ENCODE measurements at regions not wholly inside any gene's neighbourhood (a gene's known extent, or its start where the extent isn't known, plus 50 kb on each side); places are given as distances from the start of the nearest gene placed in this dataset.

DNA sequence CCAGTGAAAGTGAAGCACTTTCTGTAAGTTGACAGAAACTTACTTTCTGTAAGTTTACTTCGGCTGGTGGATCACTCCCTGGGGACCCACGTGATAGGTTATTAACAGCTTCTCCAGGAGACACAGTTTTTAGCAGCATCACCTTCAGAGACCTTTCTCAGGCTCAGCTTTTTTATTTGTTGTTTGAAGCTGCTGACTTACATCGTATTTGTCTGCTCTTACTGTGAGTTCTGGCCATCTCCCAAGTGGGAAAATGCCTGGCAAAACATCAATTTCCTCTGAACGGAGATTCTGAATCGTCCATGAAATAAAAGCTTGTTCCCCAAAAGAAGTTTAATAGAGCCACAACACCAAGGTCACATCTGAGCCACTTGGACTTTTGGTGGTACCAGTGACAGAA is 178.7 kb upstream of the PODXL start:
- TF ChIP-seq, protein P1, sequence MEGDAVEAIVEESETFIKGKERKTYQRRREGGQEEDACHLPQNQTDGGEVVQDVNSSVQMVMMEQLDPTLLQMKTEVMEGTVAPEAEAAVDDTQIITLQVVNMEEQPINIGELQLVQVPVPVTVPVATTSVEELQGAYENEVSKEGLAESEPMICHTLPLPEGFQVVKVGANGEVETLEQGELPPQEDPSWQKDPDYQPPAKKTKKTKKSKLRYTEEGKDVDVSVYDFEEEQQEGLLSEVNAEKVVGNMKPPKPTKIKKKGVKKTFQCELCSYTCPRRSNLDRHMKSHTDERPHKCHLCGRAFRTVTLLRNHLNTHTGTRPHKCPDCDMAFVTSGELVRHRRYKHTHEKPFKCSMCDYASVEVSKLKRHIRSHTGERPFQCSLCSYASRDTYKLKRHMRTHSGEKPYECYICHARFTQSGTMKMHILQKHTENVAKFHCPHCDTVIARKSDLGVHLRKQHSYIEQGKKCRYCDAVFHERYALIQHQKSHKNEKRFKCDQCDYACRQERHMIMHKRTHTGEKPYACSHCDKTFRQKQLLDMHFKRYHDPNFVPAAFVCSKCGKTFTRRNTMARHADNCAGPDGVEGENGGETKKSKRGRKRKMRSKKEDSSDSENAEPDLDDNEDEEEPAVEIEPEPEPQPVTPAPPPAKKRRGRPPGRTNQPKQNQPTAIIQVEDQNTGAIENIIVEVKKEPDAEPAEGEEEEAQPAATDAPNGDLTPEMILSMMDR (IDR thresholded peaks at IDR 0.05) = no peak

DNA sequence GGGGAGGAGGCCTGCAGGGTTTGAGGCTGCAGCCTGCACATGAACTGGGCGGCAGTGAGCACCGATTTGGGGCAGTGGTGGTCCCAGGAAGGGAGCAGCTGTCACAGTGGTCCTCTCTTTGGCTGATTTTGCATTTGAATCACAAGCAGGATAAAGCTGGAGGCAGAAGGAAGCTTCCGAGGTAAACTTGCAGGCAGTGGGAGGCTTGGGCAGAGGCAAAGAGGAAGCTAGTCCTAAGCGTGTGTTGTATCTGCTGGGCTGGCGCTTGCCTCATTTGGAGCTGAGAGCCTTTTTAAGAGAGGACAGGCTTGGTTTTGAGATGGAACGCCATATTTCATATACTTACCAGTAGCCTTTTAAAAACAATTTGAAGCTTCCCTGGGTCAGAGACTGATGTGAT is 177.2 kb upstream of the PODXL start:
- TF ChIP-seq, protein P1 (IDR thresholded peaks at IDR 0.05) = no peak

DNA sequence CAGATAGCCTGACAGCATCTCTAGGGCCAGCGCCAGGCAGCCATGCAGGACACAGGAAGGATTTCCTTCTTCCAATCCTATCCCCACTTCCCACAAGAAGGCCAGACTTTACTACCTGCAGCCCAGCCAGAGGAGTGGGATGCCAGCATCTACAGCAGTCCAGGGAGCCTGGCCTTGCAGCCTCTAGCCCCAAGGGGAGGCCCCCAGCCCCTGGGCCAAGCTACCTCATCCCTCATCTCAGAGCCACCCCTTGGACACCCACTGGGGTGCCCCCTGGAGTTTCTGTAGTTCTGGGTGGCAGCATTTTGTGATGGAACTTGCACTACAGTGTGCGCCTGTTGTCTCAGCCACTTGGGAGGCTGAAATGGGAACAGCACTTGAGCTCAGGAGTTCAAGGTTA is 170.8 kb upstream of the PODXL start:
- TF ChIP-seq, protein P1 (IDR thresholded peaks at IDR 0.05) = no peak

DNA sequence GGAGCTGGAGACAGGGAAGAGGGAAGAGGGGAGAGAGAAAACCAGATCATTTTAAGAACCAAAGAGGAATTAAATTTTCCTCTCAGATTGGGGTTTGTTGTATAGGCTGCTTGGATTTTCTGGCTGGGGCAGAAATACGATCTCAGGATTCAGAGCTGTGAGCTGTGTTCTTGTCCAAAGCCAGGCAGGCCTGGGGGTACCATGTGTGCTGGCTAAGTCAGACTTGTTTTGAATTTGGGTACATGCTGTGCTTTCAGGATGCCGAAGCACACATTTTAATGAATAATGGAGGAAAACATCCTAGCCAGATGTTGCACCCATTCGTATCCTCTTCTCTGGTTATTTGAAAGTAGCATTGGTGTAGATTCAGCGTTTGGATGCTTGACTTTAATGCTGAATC is 170.3 kb upstream of the PODXL start:
- TF ChIP-seq, protein P1 (IDR thresholded peaks at IDR 0.05) = no peak

DNA sequence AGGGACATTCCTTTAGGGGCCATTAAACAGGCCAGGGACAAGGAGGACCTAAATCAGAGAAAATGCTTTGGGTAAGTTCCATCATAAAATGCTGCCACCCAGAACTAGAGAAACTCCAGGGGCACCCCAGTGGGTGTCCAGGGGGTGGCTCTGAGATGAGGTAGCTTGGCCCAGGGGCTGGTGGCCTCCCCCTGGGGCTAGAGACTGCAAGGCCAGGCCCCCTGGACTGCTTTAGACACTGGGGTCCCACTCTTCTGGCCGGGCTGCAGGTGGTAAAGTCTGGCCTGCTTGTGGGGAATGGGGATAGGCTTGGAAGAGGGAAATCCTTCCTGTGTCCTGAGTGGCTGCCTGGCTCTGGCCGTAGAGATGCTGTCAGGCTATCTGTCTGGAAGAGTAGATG is 169.6 kb upstream of the PODXL start:
- TF ChIP-seq, protein P1 (IDR thresholded peaks at IDR 0.05) = no peak

DNA sequence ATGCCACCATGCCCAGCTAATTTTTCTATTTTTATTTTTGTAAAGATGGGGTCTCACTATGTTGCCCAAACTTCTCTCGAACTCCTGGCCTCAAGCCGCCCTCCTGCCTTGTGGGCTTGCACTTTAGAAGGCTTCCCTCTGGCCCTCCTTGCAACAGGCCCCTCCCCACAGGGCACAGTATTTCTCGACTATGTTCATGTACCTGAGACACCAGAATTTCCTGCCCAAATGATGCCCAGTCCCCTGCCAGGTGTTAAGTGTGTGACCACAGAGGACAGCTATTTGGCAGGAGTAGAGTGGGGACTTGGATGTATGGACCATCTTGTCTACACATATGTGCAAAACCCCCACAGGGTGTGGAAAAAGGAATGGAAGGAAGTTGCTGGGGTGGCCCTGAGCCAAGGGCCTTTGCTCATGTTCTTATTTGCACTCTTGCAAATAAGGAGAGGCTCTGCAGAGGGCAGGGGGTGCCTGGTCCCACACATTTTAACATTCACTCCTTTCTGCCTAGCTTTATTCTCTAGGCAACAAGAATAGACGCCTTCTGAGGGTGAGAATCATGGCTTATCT is 168.4 kb upstream of the PODXL start:
- TF ChIP-seq, protein P1 (IDR thresholded peaks at IDR 0.05) = no peak

DNA sequence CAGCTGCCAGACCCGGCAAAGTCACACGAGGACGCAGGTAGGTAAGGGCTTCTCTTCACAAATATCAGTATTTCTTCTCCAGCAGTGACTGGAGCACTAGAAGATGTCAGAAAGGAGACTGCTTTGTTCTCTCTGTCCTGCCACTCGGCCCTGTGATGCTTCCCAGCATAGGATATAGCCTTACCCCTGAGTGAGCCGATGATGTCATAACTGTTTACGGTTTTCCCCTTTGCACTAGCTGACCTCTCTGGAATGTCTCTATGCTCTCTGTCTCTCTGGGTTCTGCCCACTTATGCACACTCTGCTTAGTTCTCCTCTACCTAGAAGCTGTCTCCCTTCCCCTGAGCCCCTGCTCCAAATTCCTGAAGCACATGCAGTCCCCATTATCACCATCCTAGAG is 167.5 kb upstream of the PODXL start:
- TF ChIP-seq, protein P1 (IDR thresholded peaks at IDR 0.05) = no peak

DNA sequence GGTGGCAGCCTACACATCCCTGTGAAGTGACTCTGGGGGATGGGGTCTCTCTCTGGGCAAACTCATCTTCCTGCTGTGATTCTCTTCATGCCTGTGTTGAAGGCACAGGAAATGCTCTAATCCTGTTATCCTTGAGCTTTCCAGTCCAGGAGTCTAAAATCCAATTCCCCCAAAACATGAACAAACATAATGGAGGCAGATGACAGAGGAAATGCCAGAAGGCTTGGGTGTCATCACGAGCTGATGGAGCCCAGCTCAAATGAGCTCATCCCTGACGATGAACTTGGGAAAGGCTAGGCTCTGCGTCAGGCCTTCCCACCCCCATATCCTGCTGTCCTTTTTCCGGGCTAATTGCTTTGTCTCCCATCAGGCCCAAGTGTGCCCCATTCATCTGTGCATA is 165.9 kb upstream of the PODXL start:
- TF ChIP-seq, protein P1 (IDR thresholded peaks at IDR 0.05) = no peak
